HEK293T (cell line): ENCODE measurements at regions not wholly inside any gene's neighbourhood (a gene's known extent, or its start where the extent isn't known, plus 50 kb on each side); places are given as distances from the start of the nearest gene placed in this dataset.
"Not testable (repeated sequence)": the region's sequence is repeated elsewhere in the genome, so short reads cannot be mapped to it uniquely, and the experiment has no call there.

Source experiments
- CTCF ChIA-PET: fragments of 350-600 bp; formaldehyde crosslinking; extraction: SDS; loops from one replicate; lab custom pipeline; 2021; ENCODE audit warnings: antibody characterized with exemption, inconsistent platforms; lab: Yijun Ruan, JAX
- POLR2A ChIA-PET: fragments of 350-600 bp; formaldehyde crosslinking; extraction: SDS; loops from one replicate; lab custom pipeline; 2020; ENCODE audit warnings: antibody characterized with exemption, inconsistent platforms; lab: Yijun Ruan, JAX
- DNase-seq: peaks from one replicate; pipeline ENCODE4 v3.0.0; 2012; ENCODE audit warnings: mixed read lengths; ENCODE audit errors: extremely low spot score
- ARNT ChIP-seq: fragments of 450-650 bp; IDR thresholded peaks from 2 replicates; pipeline ENCODE4 v1.6.1; 2017; ENCODE audit warnings: mild to moderate bottlenecking
- BHLHE40 ChIP-seq: fragments of 450-650 bp; IDR thresholded peaks from 2 replicates; pipeline ENCODE4 v1.6.1; 2016; ENCODE audit warnings: mild to moderate bottlenecking, moderate library complexity, borderline replicate concordance
- CTBP1 ChIP-seq: fragments of 450-650 bp; IDR thresholded peaks from 2 replicates; pipeline ENCODE4 v1.6.1; 2016; ENCODE audit warnings: borderline replicate concordance
- ELF4 ChIP-seq: fragments of 450-650 bp; IDR thresholded peaks from 2 replicates; pipeline ENCODE4 v1.6.1; 2017; ENCODE audit warnings: antibody characterized with exemption
- FOXA1 ChIP-seq: fragments of 450-650 bp; IDR thresholded peaks from 2 replicates; pipeline ENCODE4 v1.6.1; 2016; ENCODE audit warnings: mild to moderate bottlenecking
- FOXK2 ChIP-seq: fragments of 450-650 bp; IDR thresholded peaks from 2 replicates; pipeline ENCODE4 v1.6.1; 2016; ENCODE audit warnings: mild to moderate bottlenecking
- FOXM1 ChIP-seq: fragments of 450-650 bp; IDR thresholded peaks from 2 replicates; pipeline ENCODE4 v1.6.1; 2017; ENCODE audit warnings: mild to moderate bottlenecking, borderline replicate concordance
- HDGF ChIP-seq: fragments of 450-650 bp; IDR thresholded peaks from 2 replicates; pipeline ENCODE4 v1.6.1; 2017; ENCODE audit warnings: antibody characterized with exemption, borderline replicate concordance
- L3MBTL2 ChIP-seq: fragments of 450-650 bp; conservative IDR thresholded peaks from 2 replicates; pipeline ENCODE4 v1.6.1; 2016; ENCODE audit warnings: mild to moderate bottlenecking
- LEF1 ChIP-seq: fragments of 450-650 bp; IDR thresholded peaks from 2 replicates; pipeline ENCODE4 v1.6.1; 2017; ENCODE audit warnings: mild to moderate bottlenecking, borderline replicate concordance
- NFRKB ChIP-seq: fragments of 450-650 bp; IDR thresholded peaks from 2 replicates; pipeline ENCODE4 v1.6.1; 2016; ENCODE audit warnings: mild to moderate bottlenecking, moderate library complexity
- PKNOX1 ChIP-seq: fragments of 450-650 bp; IDR thresholded peaks from 2 replicates; pipeline ENCODE4 v1.6.1; 2016
- SP1 ChIP-seq: fragments of 450-650 bp; IDR thresholded peaks from 2 replicates; pipeline ENCODE4 v1.6.1; 2017
- SUZ12 ChIP-seq: fragments of 450-650 bp; IDR thresholded peaks from 2 replicates; pipeline ENCODE4 v1.6.1; 2016; ENCODE audit warnings: mild to moderate bottlenecking
- TARDBP ChIP-seq: fragments of 450-650 bp; IDR thresholded peaks from 2 replicates; pipeline ENCODE4 v1.6.1; 2016
- ZNF384 ChIP-seq: fragments of 450-650 bp; IDR thresholded peaks from 2 replicates; pipeline ENCODE4 v1.6.1; 2016

GRCh38 chr2:740322-741194 is 63.4 kb upstream of the TMEM18 start:
- POLR2A ChIA-PET, result interaction anchor here (0.8 kb wide), 1 partner anchor 9 kb away, joined by 3 read pairs; no protein-coding TSS in a partner anchor

GRCh38 chr2:739864-740321 is 62.7 kb upstream of the TMEM18 start:
- CTCF ChIA-PET, POLR2A ChIA-PET: not testable (repeated sequence)
- DNase-seq, result peak; percentile 39

More at GRCh38 chr2:740322-741194, 63.4 kb upstream of the TMEM18 start:
- peak; percentile 72 for DNase-seq
- TF ChIP-seq PKNOX1, result peak; percentile 72
- CTCF ChIA-PET, result not testable (repeated sequence)

- no peak for DNase-seq
- no peak for TF ChIP-seq ZNF384
- TF ChIP-seq SUZ12, result no peak
- no peak for TF ChIP-seq L3MBTL2
- no peak for TF ChIP-seq PKNOX1
- TF ChIP-seq FOXA1, result no peak
- no peak for TF ChIP-seq CTBP1
- no peak for TF ChIP-seq FOXK2
- TF ChIP-seq LEF1, result no peak
- TF ChIP-seq SP1, result no peak
- no peak for TF ChIP-seq BHLHE40
- POLR2A ChIA-PET, result no interaction called here
- CTCF ChIA-PET, result interaction anchor here (0.7 kb wide), 1 partner anchor 10 kb away, joined by 3 read pairs; no protein-coding TSS in a partner anchor
These were observed 59.7 kb upstream of the TMEM18 start for GRCh38 chr2:736939-737338.

- POLR2A ChIA-PET, result no interaction called here
- TF ChIP-seq ARNT (no peak), NFRKB (no peak), FOXA1 (no peak), PKNOX1 (no peak), FOXM1 (no peak), SUZ12 (no peak), SP1 (no peak), ELF4 (no peak), LEF1 (no peak), BHLHE40 (no peak), FOXK2 (no peak), L3MBTL2 (no peak), HDGF (no peak), TARDBP (no peak), CTBP1 (no peak), ZNF384 (no peak)
- CTCF ChIA-PET, result no interaction called here
- no peak for DNase-seq
These were observed 58.5 kb upstream of the TMEM18 start for GRCh38 chr2:735670-736218.

GRCh38 chr2:734496-734895 is 57.3 kb upstream of the TMEM18 start:
- POLR2A ChIA-PET, result no interaction called here
- TF ChIP-seq SP1, result no peak
- TF ChIP-seq PKNOX1, result no peak
- TF ChIP-seq LEF1, result no peak
- no peak for TF ChIP-seq CTBP1
- no peak for TF ChIP-seq HDGF
- no peak for TF ChIP-seq ARNT
- TF ChIP-seq FOXM1, result no peak
- no peak for TF ChIP-seq ELF4
- no peak for TF ChIP-seq FOXA1
- no peak for TF ChIP-seq TARDBP
- TF ChIP-seq NFRKB, result no peak
- TF ChIP-seq ZNF384, result no peak
- TF ChIP-seq FOXK2, result no peak
- TF ChIP-seq L3MBTL2, result no peak
- no peak for DNase-seq
- CTCF ChIA-PET, result no interaction called here

GRCh38 chr2:733495-733894 is 56.3 kb upstream of the TMEM18 start:
- no peak for DNase-seq
- ChIA-PET CTCF (no interaction called here), POLR2A (no interaction called here)
- TF ChIP-seq HDGF (no peak), PKNOX1 (no peak)
